T-helper 9 cell (primary cell): ENCODE measurements at regions not wholly inside any gene's neighbourhood (a gene's known extent, or its start where the extent isn't known, plus 50 kb on each side); places are given as distances from the start of the nearest gene placed in this dataset.

Experiments used
- DNase-seq: peaks from one replicate; pipeline ENCODE4 v3.0.0-alpha.2; 2020

- DNase-seq: no peak
These were observed 107.3 kb upstream of the LPP start for GRCh38 chr3:188046561-188047211.

DNA sequence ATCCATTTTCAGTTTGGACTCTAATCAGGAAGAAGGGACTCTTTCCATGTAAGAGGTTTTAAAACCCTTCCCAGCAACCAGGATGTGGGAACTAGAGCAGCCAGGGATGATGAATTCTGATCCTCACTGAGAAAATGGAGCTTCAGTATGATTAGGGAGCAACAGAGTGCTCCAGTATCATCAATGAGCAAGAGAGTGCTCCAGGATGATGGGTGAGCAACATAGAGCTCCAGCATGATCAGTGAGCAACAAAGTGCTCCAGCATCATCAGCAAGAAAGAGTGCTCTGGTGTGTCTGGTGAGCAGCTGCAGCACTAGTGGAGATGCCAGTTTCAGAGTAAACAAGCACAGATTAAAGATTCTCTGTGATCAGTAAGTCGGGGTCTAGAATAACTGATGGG lies 106.4 kb upstream of the LPP start:
- DNase-seq: no peak

DNA sequence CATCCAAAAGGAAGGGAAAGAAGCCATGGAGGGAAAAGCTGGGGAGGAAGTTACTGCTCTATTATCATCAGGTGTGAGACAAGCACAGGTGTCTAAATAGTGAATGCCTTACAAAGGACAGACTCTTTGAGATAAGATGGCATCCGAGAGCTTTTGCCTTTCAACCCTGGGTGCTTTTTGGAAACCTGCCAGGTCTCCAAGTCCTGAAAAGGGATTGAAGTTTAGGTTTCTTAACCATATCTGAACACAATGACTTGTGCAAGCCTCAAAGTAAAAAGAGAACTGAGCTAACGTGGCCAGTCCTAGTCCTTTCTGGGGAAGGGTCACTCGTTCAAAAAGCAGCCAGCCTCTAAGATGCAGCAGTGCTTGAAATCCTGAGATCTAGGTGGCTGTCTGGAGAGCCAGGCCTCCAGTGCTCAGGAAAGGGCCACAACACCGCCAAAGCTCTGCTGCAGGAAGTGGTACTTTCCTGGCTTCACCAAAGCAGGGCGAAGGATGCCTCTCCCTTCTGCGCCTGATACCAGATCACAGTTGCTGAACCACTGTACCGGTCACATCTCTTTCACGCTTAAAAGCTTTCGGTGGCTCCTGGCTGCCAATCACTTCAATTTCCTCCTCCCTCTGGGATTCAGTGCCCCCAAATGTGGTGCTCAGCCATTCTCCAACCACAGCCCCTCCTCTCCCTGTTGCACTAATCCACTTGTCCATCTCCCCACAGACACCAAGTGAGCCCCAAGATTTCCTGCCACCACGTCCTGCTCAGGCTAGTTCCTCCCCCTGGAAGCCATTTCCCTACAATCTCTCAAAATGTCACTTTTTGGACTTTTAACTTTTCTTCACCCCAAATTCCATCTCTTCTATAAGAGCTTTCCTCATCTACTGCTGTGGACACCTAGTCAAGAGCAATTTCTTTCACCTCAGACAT lies 104.1 kb upstream of the LPP start:
- DNase-seq: peak; percentile 26

DNA sequence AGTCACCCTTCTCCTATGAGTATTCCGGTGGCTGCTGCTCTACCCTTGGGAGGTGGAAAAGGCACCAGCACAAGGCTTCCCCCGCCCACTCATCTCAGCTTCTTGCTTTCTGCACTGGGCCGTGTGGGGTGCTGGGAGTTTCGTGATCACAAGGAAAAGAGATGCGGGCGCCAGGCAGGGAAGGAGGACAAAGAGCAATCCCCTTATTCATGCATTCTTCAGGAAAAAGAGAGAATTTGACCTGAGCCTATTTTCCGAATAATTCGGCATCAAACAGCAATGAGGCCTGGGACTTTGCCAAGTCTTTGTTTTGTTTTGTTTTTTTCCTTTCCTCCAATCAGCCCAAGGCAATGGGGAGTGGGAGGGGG lies 102.2 kb upstream of the LPP start:
- DNase-seq: no peak

- DNase-seq: no peak
These were observed 101.6 kb upstream of the LPP start for GRCh38 chr3:188052169-188053035.

GRCh38 chr3:188053036-188053340 lies 101.0 kb upstream of the LPP start:
- DNase-seq: no peak

- no peak for DNase-seq
These were observed 100.1 kb upstream of the LPP start for GRCh38 chr3:188053710-188054380.

GRCh38 chr3:188054541-188054940 lies 99.4 kb upstream of the LPP start:
- no peak for DNase-seq

DNA sequence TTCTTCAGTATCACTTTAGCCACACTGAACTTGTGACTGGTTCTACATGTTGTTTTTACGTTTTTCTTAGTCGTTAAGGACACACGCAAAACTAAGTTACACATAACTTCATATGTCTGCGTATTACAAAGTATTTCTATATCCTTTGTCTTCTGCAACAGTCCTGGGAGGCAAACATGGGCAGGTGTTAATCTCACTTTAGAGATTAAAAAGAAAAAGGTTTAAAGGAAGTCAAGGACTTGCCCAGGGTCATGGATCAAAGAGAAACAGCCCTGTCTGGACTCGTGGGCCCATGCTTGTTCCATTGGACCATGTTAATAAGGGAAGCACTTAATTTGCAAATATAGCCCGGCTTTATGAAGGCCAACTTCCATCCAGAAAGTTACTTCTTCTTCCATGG lies 98.6 kb upstream of the LPP start:
- no peak for DNase-seq

GRCh38 chr3:188057124-188057523 lies 96.8 kb upstream of the LPP start:
- DNase-seq: no peak

- no peak for DNase-seq
These were observed 95.3 kb upstream of the LPP start for GRCh38 chr3:188058569-188059184.

DNA sequence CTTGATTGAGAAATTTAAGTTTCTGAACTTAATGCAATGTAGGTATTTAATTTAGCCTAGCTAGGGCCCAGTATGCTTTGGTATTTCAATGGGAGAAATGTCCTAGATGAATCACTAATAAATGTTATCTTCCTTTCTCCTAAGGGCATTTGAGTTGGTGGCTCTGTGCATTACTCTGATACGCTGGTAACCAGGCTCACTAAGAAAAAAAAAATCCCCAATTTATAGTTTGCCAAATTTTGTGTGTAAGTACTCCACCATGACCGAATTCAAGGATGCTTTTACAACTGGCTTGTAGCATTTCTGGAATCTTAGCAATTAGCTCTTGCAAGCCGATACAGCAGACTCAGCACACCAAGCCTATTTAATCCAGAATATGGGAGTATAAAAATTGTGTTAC lies 94.6 kb upstream of the LPP start:
- no peak for DNase-seq

DNA sequence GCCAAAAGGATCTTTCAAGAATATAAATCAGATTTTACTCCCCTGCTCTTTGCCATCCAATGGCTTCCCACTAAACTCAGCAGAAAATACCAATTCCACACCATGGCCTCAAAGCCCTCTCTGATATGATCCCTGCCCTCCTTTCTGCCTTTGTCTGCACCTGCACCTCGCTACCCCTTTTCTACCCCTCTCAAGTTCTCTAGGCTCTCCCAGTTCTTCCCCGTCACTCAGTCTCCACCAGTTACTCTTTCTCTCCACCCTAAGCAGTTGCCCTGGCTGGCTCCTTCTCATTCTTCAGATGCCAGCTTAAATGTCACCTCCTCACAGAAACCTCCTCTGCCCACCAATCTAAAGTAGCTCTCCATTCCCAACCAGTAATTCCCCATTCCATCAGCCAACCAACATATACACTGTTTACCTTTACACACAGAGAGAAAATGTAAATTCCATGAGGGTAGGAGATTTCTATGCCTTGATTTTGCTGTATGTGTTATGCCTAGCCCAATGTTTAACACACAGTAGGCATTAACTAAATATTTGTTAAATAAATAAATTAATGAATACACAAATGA lies 93.6 kb upstream of the LPP start:
- no peak for DNase-seq

GRCh38 chr3:188060840-188061544 lies 93.0 kb upstream of the LPP start:
- peak; percentile 28 for DNase-seq

GRCh38 chr3:188062216-188062615 lies 91.7 kb upstream of the LPP start:
- DNase-seq: no peak

DNA sequence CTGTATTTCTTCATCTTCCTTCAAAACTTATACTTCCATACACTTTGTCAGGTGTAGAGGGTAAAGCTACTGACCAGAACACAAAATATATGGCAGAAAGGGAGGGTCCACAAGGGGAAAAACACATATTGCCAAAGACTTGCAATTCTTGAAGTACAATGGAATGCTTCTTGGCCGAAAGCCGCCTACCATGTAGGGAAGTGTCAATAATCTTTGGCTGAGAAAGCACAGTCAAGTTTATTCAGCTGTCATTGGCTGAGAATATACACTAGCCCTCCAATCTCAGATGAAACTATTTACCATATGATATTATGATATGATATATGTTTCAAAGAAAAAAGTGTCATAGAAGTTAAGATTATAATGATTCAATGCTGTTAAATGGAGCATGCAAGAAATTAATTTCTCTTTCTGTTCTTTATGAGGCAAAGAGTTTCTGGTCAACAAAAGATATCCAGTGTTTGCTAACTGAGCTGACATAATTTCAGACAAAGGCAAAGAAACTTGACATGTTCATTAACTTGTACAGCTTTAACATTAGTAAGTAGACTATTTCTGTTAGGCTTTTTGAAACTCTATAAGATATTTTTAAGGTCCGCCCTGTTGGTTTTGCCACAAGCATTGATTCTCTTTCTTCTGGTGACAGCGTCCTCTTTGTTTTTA lies 89.0 kb upstream of the LPP start:
- DNase-seq: no peak

- DNase-seq: no peak
These were observed 87.8 kb upstream of the LPP start for GRCh38 chr3:188066141-188066540.

DNA sequence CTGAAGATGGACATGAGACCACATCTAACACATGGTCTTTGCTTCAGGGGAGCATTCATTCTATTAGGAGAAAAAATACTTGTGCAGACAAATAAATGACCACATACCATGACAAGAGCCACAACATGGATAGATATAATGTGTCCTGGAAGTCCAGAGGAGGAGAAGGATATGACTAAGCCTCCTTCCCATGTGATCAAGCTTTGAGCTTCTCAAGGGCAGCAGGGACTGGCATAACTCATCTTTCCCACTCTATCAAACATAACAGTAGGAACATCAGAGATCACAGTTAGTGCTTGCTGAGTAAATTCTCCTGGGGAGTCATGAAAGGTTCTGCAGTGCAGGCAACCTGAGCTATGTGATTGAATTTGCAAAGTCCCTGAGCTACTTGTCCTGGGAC lies 86.0 kb upstream of the LPP start:
- DNase-seq: no peak

- no peak for DNase-seq
These were observed 85.6 kb upstream of the LPP start for GRCh38 chr3:188068342-188068741.

DNA sequence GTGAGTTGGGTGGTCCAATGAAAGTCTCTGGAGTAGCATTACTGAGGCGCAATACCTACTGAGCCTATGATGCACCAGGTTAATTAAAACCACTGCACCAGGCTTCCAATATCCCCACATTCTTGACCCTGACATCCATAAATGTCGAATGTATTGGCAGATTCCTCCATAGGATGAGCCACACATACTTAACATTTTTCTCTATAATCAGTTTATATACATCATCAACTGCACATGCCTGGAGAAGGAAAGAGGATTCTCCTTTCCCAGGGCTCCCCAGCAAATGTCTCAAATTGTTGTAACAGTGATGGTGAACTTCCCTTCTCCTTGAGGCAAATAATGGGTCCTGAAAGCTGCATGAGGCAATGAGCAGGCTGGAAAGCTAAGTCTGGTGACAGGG lies 82.3 kb upstream of the LPP start:
- DNase-seq: no peak

DNA sequence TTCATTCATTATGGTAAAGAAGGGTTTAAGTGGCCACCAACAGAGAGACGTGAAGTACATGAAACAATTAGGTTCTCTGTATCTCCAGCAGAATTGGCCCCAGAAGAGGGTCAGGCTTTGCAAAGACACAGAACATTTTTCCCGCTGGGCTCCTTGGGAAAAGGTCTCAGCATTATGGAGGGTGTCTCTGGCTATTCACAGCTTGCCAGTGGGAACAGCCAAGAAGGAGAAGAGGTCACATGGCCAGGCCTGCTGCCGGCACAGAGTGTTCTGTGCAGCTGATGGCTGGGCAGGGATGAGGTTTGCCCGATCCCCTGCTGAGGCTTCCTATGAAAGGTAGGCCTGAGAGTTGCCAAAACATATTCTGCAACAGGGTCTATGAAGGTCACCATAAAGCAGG lies 77.8 kb upstream of the LPP start:
- no peak for DNase-seq
